Spleen (tissue), 7 donors: ENCODE measurements at regions not wholly inside any gene's neighbourhood (a gene's known extent, or its start where the extent isn't known, plus 50 kb on each side); places are given as distances from the start of the nearest gene placed in this dataset.

Experiments
- CTCF ChIP-seq, 11 experiments: fragments of 200-600 bp in 7 of 11; fragments of 450-650 bp in 4 of 11; sonication (generic) in 4 of 11; IDR thresholded peaks in 8 of 11; conservative IDR thresholded peaks in 3 of 11; 1 replicate in 7 of 11; 2 replicates in 4 of 11; pipeline versions ENCODE4 v1.4.0 to v1.8.0; 2016 to 2021; ENCODE audit warnings: antibody characterized with exemption in 11 of 11, inconsistent platforms in 4 of 11, mild to moderate bottlenecking in 1 of 11
- POLR2A ChIP-seq, 3 donors: fragments of 450-650 bp; IDR thresholded peaks; one replicate each; pipeline ENCODE4 v1.5.1; 2017; ENCODE audit warnings: antibody characterized with exemption in 3 of 3, mild to moderate bottlenecking in 1 of 3
- POLR2AphosphoS5 ChIP-seq, 3 donors: sonication (generic); formaldehyde crosslinking; IDR thresholded peaks; one replicate each; pipeline ENCODE4 v1.5.1; 2017; ENCODE audit warnings: antibody characterized with exemption in 3 of 3
- donor health status: DM: no; HTN: no; CAD: no; lungs with moderate emphysema.
- donor health status: DM: no; HTN: no; CAD: no.
- donor health status: DM: no; HTN: no; CAD: no.

GRCh38 chr15:70299931-70300869 is 202.5 kb upstream of the TLE3 start:
- TF ChIP-seq CTCF (IDR thresholded peaks at IDR 0.05 in 8 of 11, conservative IDR thresholded peaks at IDR 0.05 in 3 of 11) (no peak), POLR2A (IDR thresholded peaks at IDR 0.05) (no peak), POLR2AphosphoS5 (IDR thresholded peaks at IDR 0.05) (peak in 1 of 3 donors; percentile 23)
